MM.1S (cell line): ENCODE measurements at regions not wholly inside any gene's neighbourhood (a gene's known extent, or its start where the extent isn't known, plus 50 kb on each side); places are given as distances from the start of the nearest gene placed in this dataset.

Experiments
- DNase-seq: peaks from one replicate; pipeline ENCODE4 v3.0.0-alpha.2; 2015
- H2AFZ ChIP-seq: fragments of 300-600 bp; sonication (generic); 2 replicates; pipeline ENCODE4 v1.6.0; 2016; ENCODE audit warnings: antibody characterized with exemption, low read length
- H3F3A ChIP-seq: fragments of 300-600 bp; sonication (generic); 2 replicates; pipeline ENCODE4 v1.6.1; 2016; ENCODE audit warnings: mild to moderate bottlenecking, antibody characterized with exemption, low read length, moderate library complexity, mixed read lengths; ENCODE audit not compliant: insufficient read depth
- H3K27ac ChIP-seq: fragments of 300-600 bp; sonication (generic); 2 replicates; pipeline ENCODE4 v1.5.1; 2016; ENCODE audit warnings: mild to moderate bottlenecking, low read length
- H3K27me3 ChIP-seq: fragments of 300-600 bp; sonication (generic); replicated peaks from 2 replicates; pipeline ENCODE4 v1.6.0; 2016; ENCODE audit warnings: low read length; ENCODE audit not compliant: insufficient read depth
- H3K36me3 ChIP-seq: fragments of 300-600 bp; sonication (generic); replicated peaks from 2 replicates; pipeline ENCODE4 v1.6.1; 2016; ENCODE audit warnings: mild to moderate bottlenecking, low read length, mixed read lengths; ENCODE audit not compliant: insufficient read depth
- H3K4me1 ChIP-seq: fragments of 300-600 bp; sonication (generic); 2 replicates; pipeline ENCODE4 v1.6.1; 2016; ENCODE audit warnings: low read length, mixed read lengths
- H3K4me2 ChIP-seq: fragments of 300-600 bp; sonication (generic); 2 replicates; pipeline ENCODE4 v1.6.0; 2016; ENCODE audit warnings: low read depth, low read length
- H3K4me3 ChIP-seq: fragments of 300-600 bp; sonication (generic); 2 replicates; pipeline ENCODE4 v1.5.1; 2016; ENCODE audit warnings: low read length, mixed read lengths
- H3K79me2 ChIP-seq: fragments of 300-600 bp; sonication (generic); 2 replicates; pipeline ENCODE4 v1.6.1; 2016; ENCODE audit warnings: mixed run types, low read length, mixed read lengths
- H3K9ac ChIP-seq: fragments of 300-600 bp; sonication (generic); 2 replicates; pipeline ENCODE4 v1.6.1; 2016; ENCODE audit warnings: low read length, mixed read lengths
- H3K9me2 ChIP-seq: fragments of 300-600 bp; sonication (generic); replicated peaks from 2 replicates; pipeline ENCODE4 v1.6.1; 2016; ENCODE audit warnings: mild to moderate bottlenecking, low read length, mixed read lengths; ENCODE audit not compliant: insufficient read depth
- H3K9me3 ChIP-seq: fragments of 300-600 bp; sonication (generic); replicated peaks from 2 replicates; pipeline ENCODE4 v1.6.1; 2016; ENCODE audit warnings: mild to moderate bottlenecking, low read length, mixed read lengths; ENCODE audit not compliant: insufficient read depth
- H4K20me1 ChIP-seq: fragments of 300-600 bp; sonication (generic); 2 replicates; pipeline ENCODE4 v1.6.1; 2016; ENCODE audit warnings: mild to moderate bottlenecking, low read length, moderate library complexity, mixed read lengths; ENCODE audit not compliant: insufficient read depth
- EZH2 ChIP-seq: fragments of 300-600 bp; sonication (generic); optimal IDR thresholded peaks from 2 replicates; pipeline ENCODE3; 2017; ENCODE audit warnings: low read depth, mild to moderate bottlenecking, antibody characterized with exemption, low read length, mixed read lengths
- EZH2phosphoT487 ChIP-seq: fragments of 300-600 bp; sonication (generic); IDR thresholded peaks from 2 replicates; pipeline ENCODE4 v1.6.1; 2018; ENCODE audit warnings: antibody characterized with exemption, low read length
- TF ChIP-seq, protein P1 (sequence below): fragments of 300-600 bp; sonication (generic); IDR thresholded peaks from 2 replicates; pipeline ENCODE4 v1.5.1; 2016; ENCODE audit warnings: antibody characterized with exemption, low read length, mixed read lengths

DNA sequence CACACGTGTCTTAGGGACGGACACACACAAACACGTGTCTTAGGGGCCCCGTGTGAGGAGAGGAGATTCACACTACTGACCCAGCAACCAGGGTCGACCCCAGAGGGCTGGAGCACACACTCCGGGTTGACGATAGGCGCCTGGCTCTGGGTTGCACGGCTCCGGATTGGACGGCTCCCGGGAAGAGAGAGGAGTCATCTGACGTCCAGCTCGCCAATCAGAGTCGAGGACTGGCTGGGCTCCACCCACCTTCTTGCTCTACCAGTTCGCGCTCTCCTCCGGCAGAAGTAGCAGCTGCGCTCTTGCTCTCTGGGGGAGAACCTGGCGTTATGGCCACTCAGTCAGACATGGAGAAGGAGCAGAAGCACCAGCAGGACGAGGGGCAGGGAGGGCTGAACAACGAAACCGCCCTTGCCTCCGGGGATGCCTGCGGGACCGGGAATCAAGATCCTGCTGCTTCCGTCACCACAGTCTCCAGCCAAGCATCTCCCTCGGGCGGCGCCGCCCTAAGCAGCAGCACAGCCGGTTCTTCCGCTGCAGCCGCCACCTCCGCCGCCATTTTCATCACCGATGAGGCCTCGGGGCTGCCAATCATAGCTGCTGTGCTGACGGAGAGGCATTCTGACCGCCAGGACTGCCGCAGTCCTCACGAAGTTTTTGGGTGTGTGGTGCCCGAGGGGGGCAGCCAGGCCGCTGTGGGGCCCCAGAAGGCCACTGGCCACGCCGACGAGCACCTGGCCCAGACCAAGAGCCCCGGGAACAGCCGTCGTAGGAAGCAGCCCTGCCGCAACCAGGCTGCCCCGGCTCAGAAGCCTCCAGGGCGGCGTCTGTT lies 74.3 kb downstream of the NUDT10 start:
- no peak for TF ChIP-seq EZH2phosphoT487
- TF ChIP-seq, protein P1, sequence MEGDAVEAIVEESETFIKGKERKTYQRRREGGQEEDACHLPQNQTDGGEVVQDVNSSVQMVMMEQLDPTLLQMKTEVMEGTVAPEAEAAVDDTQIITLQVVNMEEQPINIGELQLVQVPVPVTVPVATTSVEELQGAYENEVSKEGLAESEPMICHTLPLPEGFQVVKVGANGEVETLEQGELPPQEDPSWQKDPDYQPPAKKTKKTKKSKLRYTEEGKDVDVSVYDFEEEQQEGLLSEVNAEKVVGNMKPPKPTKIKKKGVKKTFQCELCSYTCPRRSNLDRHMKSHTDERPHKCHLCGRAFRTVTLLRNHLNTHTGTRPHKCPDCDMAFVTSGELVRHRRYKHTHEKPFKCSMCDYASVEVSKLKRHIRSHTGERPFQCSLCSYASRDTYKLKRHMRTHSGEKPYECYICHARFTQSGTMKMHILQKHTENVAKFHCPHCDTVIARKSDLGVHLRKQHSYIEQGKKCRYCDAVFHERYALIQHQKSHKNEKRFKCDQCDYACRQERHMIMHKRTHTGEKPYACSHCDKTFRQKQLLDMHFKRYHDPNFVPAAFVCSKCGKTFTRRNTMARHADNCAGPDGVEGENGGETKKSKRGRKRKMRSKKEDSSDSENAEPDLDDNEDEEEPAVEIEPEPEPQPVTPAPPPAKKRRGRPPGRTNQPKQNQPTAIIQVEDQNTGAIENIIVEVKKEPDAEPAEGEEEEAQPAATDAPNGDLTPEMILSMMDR = no peak
- TF ChIP-seq EZH2 = no peak
- no peaks in the 10 kb centered on the region for H3K9me2 ChIP-seq
- no peaks in the 10 kb centered on the region for H3K4me1 ChIP-seq
- no peak overlapping the region for H3K27ac ChIP-seq
- no peaks in the 10 kb centered on the region for H3K79me2 ChIP-seq
- H3K4me2 ChIP-seq = no peak overlapping the region
- DNase-seq = no peak
- no peaks in the 10 kb centered on the region for H3K36me3 ChIP-seq
- H3F3A ChIP-seq = no peaks in the 10 kb centered on the region
- H3K27me3 ChIP-seq = no peaks in the 10 kb centered on the region
- no peak overlapping the region for H2AFZ ChIP-seq
- H3K9ac ChIP-seq = no peak overlapping the region
- no peak overlapping the region for H3K4me3 ChIP-seq
- H3K9me3 ChIP-seq = no peaks in the 10 kb centered on the region
- H4K20me1 ChIP-seq = no peaks in the 10 kb centered on the region

DNA sequence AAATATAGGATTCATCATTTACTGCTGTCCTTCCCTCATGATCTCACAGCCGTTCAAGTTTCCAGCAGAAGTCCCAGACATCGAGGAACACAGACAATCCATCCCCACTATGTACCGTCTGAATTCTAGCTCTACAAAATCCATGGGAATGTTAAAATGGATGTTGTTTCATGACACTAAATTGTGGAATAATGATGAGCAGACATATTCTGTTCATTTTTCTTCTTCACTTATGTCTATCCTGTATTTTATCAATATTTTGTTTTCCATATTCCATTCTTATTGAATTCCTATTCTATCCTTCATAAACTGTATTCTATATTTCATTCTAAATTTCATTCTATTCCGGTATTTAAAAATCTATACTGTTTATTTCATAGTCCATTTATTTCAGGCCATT lies 71.8 kb downstream of the NUDT10 start:
- no peaks in the 10 kb centered on the region for H3K79me2 ChIP-seq
- no peak overlapping the region for H2AFZ ChIP-seq
- H3K9me2 ChIP-seq = no peaks in the 10 kb centered on the region
- H3K4me1 ChIP-seq = no peaks in the 10 kb centered on the region
- H3K36me3 ChIP-seq = no peaks in the 10 kb centered on the region
- no peaks in the 10 kb centered on the region for H3K9me3 ChIP-seq
- H3K27ac ChIP-seq = no peak overlapping the region
- H3K27me3 ChIP-seq = no peaks in the 10 kb centered on the region
- no peaks in the 10 kb centered on the region for H4K20me1 ChIP-seq
- H3F3A ChIP-seq = no peaks in the 10 kb centered on the region
- no peak for DNase-seq
- no peak overlapping the region for H3K4me2 ChIP-seq
- no peak for TF ChIP-seq EZH2phosphoT487
- TF ChIP-seq EZH2 = no peak
- TF ChIP-seq, protein P1 = no peak
- no peak overlapping the region for H3K4me3 ChIP-seq
- no peak overlapping the region for H3K9ac ChIP-seq

DNA sequence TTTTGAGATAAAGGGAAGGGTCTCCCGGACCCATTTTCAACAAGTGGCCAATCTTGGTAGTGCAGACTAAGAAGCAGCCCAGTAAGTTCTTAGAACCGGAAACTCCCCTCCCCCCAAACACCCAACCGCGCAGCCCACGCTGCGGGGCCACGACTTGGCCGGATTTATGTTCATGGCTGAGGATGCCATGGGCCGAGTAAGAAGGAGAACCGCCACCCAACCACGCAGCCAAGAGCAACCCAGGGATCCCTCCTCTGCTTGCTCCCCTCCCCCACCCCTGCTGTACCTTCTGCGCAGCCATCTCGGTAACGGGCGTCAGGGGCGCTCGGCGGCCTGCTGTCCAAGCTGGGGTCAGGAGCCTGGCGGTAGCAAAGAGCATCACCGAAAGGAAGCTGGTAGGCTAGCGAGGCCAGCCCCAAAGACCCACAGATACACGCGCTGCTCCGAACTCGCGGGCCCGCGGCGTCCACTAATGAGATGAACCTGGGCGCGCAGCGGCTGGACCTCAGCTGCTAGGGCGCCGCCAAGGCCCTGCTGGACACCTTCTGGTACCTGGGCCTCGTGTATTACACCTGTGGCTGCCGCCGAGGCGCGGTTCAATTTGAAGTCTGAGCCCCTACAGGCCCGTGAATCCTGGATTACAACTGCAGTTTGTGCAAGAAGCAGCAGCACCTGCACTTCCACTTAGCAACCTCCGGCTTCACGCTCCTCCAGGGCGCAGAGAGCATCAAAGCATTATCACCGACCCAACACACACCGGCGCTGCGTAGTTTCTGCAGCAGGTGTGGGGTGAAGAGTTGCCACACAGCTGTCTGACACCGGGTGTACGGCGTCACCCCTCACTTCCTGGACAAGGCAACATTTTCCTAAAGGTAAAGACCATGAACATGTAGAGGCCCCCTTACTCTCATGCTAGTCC lies 63.4 kb downstream of the NUDT10 start:
- Histone ChIP-seq H3K4me2 (peak overlapping the region; percentile 70), H3K4me3 (peak overlapping the region; percentile 68), H3K27ac (peak overlapping the region; percentile 78; the same call in 1 of the 2 replicates), H3K79me2 (no peaks in the 10 kb centered on the region), H3K9me3 (no peaks in the 10 kb centered on the region), H3K9ac (peak overlapping the region; percentile 65), H3K4me1 (0 out of 2 replicates have a peak, but pooled peaks cover 4% of the 10 kb centered on the region), H2AFZ (peak overlapping the region; percentile 91), H3K36me3 (no peaks in the 10 kb centered on the region), H4K20me1 (no peaks in the 10 kb centered on the region), H3F3A (0 out of 2 replicates have a peak, but pooled peaks cover 6% of the 10 kb centered on the region), H3K27me3 (no peaks in the 10 kb centered on the region), H3K9me2 (no peaks in the 10 kb centered on the region)
- TF ChIP-seq, protein P1 = peak; percentile 3; the same call in 1 of the 2 replicates
- TF ChIP-seq EZH2phosphoT487 = no peak
- peak; percentile 77 for DNase-seq
